ENCODE measurements at regions not wholly inside any gene's neighbourhood (a gene's known extent, or its start where the extent isn't known, plus 50 kb on each side); places are given as distances from the start of the nearest gene placed in this dataset.

DNA sequence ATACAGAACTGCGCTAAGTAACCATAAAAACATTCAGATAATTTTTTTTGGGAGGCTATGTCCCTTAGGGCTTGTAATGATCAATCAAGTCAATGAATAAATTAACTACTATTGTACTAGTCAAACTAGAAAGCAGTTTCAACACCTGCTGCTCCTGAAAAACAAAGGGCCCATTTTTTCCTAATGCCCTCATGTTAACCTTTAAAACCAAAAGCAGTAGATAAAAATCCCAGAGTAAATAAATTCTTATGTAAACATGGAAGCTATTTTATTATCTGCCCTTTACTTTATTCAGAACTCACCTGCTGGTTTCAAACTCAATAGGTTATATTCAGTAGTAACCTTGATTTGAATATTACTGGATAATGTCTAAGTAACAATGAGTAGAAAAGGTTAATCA is 159.5 kb upstream of the STARD13 start:
- Histone ChIP-seq H3K9me3 (no peaks in the 10 kb centered on the region), H3K4me3 (no peak overlapping the region), H3K4me1 (no peaks in the 10 kb centered on the region), H3K27ac (no peak overlapping the region), H3K4me2 (no peak overlapping the region)
- POLR2A ChIA-PET, result no interaction called here
- CTCF ChIA-PET, result no interaction called here
- no peak for FAIRE-seq
- no peak for ATAC-seq
- DNase-seq (ENCODE audit: low read depth in 1 of 2, low spot score in 1 of 2), result no peak
- WGBS (ENCODE audit: missing lambda C conversion rate), result 94% methylated on average over 1 of the region's 1 CpG
- TF ChIP-seq RAD21 (conservative IDR thresholded peaks at IDR 0.05 in 1 of 2, IDR thresholded peaks at IDR 0.05 in 1 of 2), result no peak
- TF ChIP-seq, protein P1, sequence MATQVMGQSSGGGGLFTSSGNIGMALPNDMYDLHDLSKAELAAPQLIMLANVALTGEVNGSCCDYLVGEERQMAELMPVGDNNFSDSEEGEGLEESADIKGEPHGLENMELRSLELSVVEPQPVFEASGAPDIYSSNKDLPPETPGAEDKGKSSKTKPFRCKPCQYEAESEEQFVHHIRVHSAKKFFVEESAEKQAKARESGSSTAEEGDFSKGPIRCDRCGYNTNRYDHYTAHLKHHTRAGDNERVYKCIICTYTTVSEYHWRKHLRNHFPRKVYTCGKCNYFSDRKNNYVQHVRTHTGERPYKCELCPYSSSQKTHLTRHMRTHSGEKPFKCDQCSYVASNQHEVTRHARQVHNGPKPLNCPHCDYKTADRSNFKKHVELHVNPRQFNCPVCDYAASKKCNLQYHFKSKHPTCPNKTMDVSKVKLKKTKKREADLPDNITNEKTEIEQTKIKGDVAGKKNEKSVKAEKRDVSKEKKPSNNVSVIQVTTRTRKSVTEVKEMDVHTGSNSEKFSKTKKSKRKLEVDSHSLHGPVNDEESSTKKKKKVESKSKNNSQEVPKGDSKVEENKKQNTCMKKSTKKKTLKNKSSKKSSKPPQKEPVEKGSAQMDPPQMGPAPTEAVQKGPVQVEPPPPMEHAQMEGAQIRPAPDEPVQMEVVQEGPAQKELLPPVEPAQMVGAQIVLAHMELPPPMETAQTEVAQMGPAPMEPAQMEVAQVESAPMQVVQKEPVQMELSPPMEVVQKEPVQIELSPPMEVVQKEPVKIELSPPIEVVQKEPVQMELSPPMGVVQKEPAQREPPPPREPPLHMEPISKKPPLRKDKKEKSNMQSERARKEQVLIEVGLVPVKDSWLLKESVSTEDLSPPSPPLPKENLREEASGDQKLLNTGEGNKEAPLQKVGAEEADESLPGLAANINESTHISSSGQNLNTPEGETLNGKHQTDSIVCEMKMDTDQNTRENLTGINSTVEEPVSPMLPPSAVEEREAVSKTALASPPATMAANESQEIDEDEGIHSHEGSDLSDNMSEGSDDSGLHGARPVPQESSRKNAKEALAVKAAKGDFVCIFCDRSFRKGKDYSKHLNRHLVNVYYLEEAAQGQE (IDR thresholded peaks at IDR 0.05), result no peak
- TF ChIP-seq MAZ (IDR thresholded peaks at IDR 0.05; ENCODE audit: borderline replicate concordance, low read depth, low read length), result no peak
- no peak for TF ChIP-seq ESRRA (IDR thresholded peaks at IDR 0.05; ENCODE audit: borderline replicate concordance, low read length)
- no peak for TF ChIP-seq HDAC2 (IDR thresholded peaks at IDR 0.05)
- no peak for TF ChIP-seq RNF2 (IDR thresholded peaks at IDR 0.05; ENCODE audit: borderline replicate concordance, low read depth)
- no peak for TF ChIP-seq SMC3 (IDR thresholded peaks at IDR 0.05)
- TF ChIP-seq MAFK (IDR thresholded peaks at IDR 0.05; ENCODE audit: partially characterized antibody), result no peak
- no peak for TF ChIP-seq EP300 (IDR thresholded peaks at IDR 0.05)
- TF ChIP-seq ZC3H11A (IDR thresholded peaks at IDR 0.05), result no peak
- no peak for TF ChIP-seq CBX2 (IDR thresholded peaks at IDR 0.05; ENCODE audit: borderline replicate concordance, low read depth)
- TF ChIP-seq FOSB (CRISPR knock-in tag; IDR thresholded peaks at IDR 0.05), result no peak
- TF ChIP-seq GATA3 (IDR thresholded peaks at IDR 0.05; ENCODE audit: borderline replicate concordance), result no peak
- TF ChIP-seq, protein P2, sequence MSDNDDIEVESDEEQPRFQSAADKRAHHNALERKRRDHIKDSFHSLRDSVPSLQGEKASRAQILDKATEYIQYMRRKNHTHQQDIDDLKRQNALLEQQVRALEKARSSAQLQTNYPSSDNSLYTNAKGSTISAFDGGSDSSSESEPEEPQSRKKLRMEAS (IDR thresholded peaks at IDR 0.05), result no peak
- no peak for TF ChIP-seq RFX5 (IDR thresholded peaks at IDR 0.05)
- TF ChIP-seq, protein P3, sequence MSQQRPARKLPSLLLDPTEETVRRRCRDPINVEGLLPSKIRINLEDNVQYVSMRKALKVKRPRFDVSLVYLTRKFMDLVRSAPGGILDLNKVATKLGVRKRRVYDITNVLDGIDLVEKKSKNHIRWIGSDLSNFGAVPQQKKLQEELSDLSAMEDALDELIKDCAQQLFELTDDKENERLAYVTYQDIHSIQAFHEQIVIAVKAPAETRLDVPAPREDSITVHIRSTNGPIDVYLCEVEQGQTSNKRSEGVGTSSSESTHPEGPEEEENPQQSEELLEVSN (IDR thresholded peaks at IDR 0.05; ENCODE audit: borderline replicate concordance, low read depth), result no peak
- TF ChIP-seq JUNB (IDR thresholded peaks at IDR 0.05), result no peak
- no peak for TF ChIP-seq NFE2L2 (conservative IDR thresholded peaks at IDR 0.05; ENCODE audit: low read length)
- TF ChIP-seq, protein P4, sequence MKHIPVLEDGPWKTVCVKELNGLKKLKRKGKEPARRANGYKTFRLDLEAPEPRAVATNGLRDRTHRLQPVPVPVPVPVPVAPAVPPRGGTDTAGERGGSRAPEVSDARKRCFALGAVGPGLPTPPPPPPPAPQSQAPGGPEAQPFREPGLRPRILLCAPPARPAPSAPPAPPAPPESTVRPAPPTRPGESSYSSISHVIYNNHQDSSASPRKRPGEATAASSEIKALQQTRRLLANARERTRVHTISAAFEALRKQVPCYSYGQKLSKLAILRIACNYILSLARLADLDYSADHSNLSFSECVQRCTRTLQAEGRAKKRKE (CRISPR knock-in tag; IDR thresholded peaks at IDR 0.05; ENCODE audit: low read depth), result no peak
- no peak for TF ChIP-seq ZNF302 (CRISPR knock-in tag; IDR thresholded peaks at IDR 0.05)

DNA sequence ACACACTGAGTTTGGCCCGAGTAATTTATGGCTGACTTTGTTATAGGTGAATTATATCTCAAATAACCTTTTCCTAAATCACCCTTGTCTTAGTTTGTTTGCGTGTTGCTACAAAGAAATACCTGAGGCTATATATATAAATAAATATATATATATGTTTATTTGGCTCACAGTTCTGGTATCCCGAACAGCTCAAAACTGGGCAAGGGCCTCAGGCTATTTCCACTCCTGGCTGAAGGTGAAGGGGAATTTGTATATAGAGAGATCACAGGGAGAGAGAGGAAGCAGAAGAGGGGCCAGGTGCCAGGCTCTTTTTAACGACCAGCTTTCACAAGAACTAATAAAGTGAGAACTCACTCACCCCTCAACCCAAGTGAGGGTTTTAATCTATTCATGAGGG is 159.9 kb upstream of the STARD13 start:
- Histone ChIP-seq H3K4me1 (no peaks in the 10 kb centered on the region), H3K4me2 (no peak overlapping the region), H3K27ac (no peak overlapping the region), H3K9me3 (no peaks in the 10 kb centered on the region), H3K4me3 (no peak overlapping the region)
- DNase-seq (ENCODE audit: low read depth in 1 of 2, low spot score in 1 of 2) (no peak), FAIRE-seq (no peak), ATAC-seq (no peak)
- WGBS (ENCODE audit: missing lambda C conversion rate), result 78% methylated on average over 4 of the region's 4 CpGs
- no peak for TF ChIP-seq CHD4 (IDR thresholded peaks at IDR 0.05; ENCODE audit: borderline replicate concordance)
- no peak for TF ChIP-seq SMC3 (IDR thresholded peaks at IDR 0.05)
- TF ChIP-seq POLR2AphosphoS2 (conservative IDR thresholded peaks at IDR 0.05; ENCODE audit: low read length), result no peak
- no peak for TF ChIP-seq FOSL2 (IDR thresholded peaks at IDR 0.05)
- TF ChIP-seq FOSL2 (CRISPR knock-in tag; IDR thresholded peaks at IDR 0.05), result no peak
- CTCF ChIA-PET, result no interaction called here
- POLR2A ChIA-PET, result no interaction called here
